ENCODE measurements at regions not wholly inside any gene's neighbourhood (a gene's known extent, or its start where the extent isn't known, plus 50 kb on each side); places are given as distances from the start of the nearest gene placed in this dataset.
A peak's percentile ranks its signal among the peaks of the same experiment; 100 is the strongest.
"Not testable (repeated sequence)": the region's sequence is repeated elsewhere in the genome, so short reads cannot be mapped to it uniquely, and the experiment has no call there.

GRCh38 chr9:34907044-34907443 lies 51.0 kb upstream of the PHF24 start:
- intact Hi-C loops (cut with DNase I) = loop anchor here in 1 of 2 donors (10.0 kb wide), 1 partner anchor 68 kb away; no protein-coding TSS in a partner anchor
- DNase-seq (ENCODE audit: low spot score) = no peak

GRCh38 chr9:34899535-34900158 lies 58.4 kb upstream of the PHF24 start:
- DNase-seq (ENCODE audit: low spot score) = peak; percentile 92
- intact Hi-C loops (cut with DNase I) = loop anchor here in 1 of 2 donors (5.0 to 10.0 kb wide), 2 partner anchors 75 to 193 kb away; no protein-coding TSS in a partner anchor

GRCh38 chr9:34898846-34899245 lies 59.2 kb upstream of the PHF24 start:
- intact Hi-C loops (cut with DNase I) = no loop called here
- DNase-seq (ENCODE audit: low spot score) = no peak

GRCh38 chr9:34896112-34896511 lies 62.0 kb upstream of the PHF24 start:
- intact Hi-C loops (cut with DNase I) = no loop called here
- no peak for DNase-seq (ENCODE audit: low spot score)

- no peak for DNase-seq (ENCODE audit: low spot score)
- intact Hi-C loops (cut with DNase I) = no loop called here
Observed at GRCh38 chr9:34892886-34893285, 65.2 kb upstream of the PHF24 start.

- intact Hi-C loops (cut with DNase I) = no loop called here
- DNase-seq (ENCODE audit: low spot score) = no peak
Observed at GRCh38 chr9:34891386-34891785, 66.7 kb upstream of the PHF24 start.

GRCh38 chr9:34887841-34888240 lies 70.2 kb upstream of the PHF24 start:
- DNase-seq (ENCODE audit: low spot score) = no peak
- intact Hi-C loops (cut with DNase I) = no loop called here

GRCh38 chr9:34884747-34885189 lies 73.3 kb upstream of the PHF24 start:
- no peak for DNase-seq (ENCODE audit: low spot score)
- intact Hi-C loops (cut with DNase I) = no loop called here

GRCh38 chr9:34876096-34876495 lies 82.0 kb upstream of the PHF24 start:
- intact Hi-C loops (cut with DNase I) = no loop called here
- DNase-seq (ENCODE audit: low spot score) = no peak

- no peak for DNase-seq (ENCODE audit: low spot score)
- intact Hi-C loops (cut with DNase I) = no loop called here
Observed at GRCh38 chr9:34869390-34869789, 88.7 kb upstream of the PHF24 start.

GRCh38 chr9:34866614-34867013 lies 91.5 kb upstream of the PHF24 start:
- DNase-seq (ENCODE audit: low spot score) = no peak
- intact Hi-C loops (cut with DNase I) = no loop called here

GRCh38 chr9:34863426-34863825 lies 94.7 kb upstream of the PHF24 start:
- DNase-seq (ENCODE audit: low spot score) = no peak
- intact Hi-C loops (cut with DNase I) = no loop called here

GRCh38 chr9:34862836-34863235 lies 95.2 kb upstream of the PHF24 start:
- intact Hi-C loops (cut with DNase I) = no loop called here
- no peak for DNase-seq (ENCODE audit: low spot score)

- no peak for DNase-seq (ENCODE audit: low spot score)
- intact Hi-C loops (cut with DNase I) = no loop called here
Observed at GRCh38 chr9:34862043-34862442, 96.0 kb upstream of the PHF24 start.

GRCh38 chr9:34855016-34855415 lies 103.1 kb upstream of the PHF24 start:
- intact Hi-C loops (cut with DNase I); DNase-seq (ENCODE audit: low spot score): not testable (repeated sequence)

GRCh38 chr9:34830068-34830467 lies 120.1 kb upstream of the CCL21 start:
- intact Hi-C loops (cut with DNase I) = no loop called here
- DNase-seq (ENCODE audit: low spot score) = no peak

GRCh38 chr9:34826999-34827538 lies 117.1 kb upstream of the CCL21 start:
- intact Hi-C loops (cut with DNase I) = no loop called here
- no peak for DNase-seq (ENCODE audit: low spot score)

- no peak for DNase-seq (ENCODE audit: low spot score)
- intact Hi-C loops (cut with DNase I) = no loop called here
Observed at GRCh38 chr9:34825775-34826174, 115.8 kb upstream of the CCL21 start.

- DNase-seq (ENCODE audit: low spot score) = no peak
- intact Hi-C loops (cut with DNase I) = no loop called here
Observed at GRCh38 chr9:34823778-34824177, 113.8 kb upstream of the CCL21 start.

- DNase-seq (ENCODE audit: low spot score) = no peak
- intact Hi-C loops (cut with DNase I) = loop anchor here in 1 of 2 donors (1.0 kb wide), 1 partner anchor 28 kb away; no protein-coding TSS in a partner anchor
Observed at GRCh38 chr9:34810187-34810524, 100.2 kb upstream of the CCL21 start.

- intact Hi-C loops (cut with DNase I) = loop anchor here in 1 of 2 donors (1.0 kb wide), 1 partner anchor 27 kb away; no protein-coding TSS in a partner anchor
- DNase-seq (ENCODE audit: low spot score) = no peak
Observed at GRCh38 chr9:34809504-34810186, 99.7 kb upstream of the CCL21 start.
